ENCODE measurements at regions not wholly inside any gene's neighbourhood (a gene's known extent, or its start where the extent isn't known, plus 50 kb on each side); places are given as distances from the start of the nearest gene placed in this dataset.
"Not testable (repeated sequence)": the region's sequence is repeated elsewhere in the genome, so short reads cannot be mapped to it uniquely, and the experiment has no call there.

DNA sequence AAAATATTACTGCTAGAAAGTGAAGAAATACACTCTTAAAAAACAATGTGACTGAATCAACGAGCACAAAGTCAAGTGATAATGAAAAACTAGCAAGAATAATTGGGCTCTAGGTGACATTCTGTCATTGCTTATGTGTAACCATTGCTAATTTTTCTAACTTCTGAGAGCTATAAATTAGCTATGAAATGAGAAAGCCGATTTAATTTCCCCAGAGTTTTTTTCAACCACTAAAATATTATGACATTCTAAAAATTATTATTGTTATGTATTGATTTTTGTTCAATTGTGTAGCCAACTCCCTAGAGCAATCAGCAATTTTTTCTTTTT, 458.6 kb upstream of the ATXN8OS start:
- no peak for DNase-seq

DNA sequence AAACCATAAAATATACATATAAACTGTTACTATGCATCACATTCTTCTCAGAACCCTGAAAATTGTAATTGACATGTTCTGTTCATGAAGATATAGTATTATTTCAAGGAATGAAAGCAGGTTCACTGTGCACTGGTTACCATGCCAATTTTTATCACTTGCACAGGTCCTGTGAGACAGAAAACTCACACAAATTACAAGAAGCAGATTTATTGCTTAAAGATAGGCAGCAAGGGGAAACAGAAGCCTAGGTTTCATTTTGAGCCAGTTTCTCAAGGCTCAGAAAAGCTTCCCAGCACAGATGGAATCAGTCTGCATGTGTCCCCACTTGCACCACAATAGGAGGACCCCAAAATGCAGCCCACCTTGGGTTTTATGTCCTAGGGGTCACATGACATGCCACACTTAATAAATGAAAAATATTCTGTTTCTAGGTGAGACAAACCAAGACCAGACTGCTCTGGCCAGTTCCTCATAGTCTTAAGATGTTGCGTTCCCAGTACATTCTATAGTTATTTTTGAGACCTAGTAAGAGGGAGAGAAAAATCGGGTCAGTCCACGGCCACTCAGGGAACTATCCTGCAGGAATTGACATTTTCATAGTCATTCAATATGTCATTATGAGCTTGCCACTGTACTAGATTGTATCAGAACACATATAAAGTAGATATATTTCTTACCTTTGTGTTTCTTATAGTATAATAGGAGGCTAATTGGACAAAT, 459.1 kb upstream of the ATXN8OS start:
- no peak for DNase-seq

DNA sequence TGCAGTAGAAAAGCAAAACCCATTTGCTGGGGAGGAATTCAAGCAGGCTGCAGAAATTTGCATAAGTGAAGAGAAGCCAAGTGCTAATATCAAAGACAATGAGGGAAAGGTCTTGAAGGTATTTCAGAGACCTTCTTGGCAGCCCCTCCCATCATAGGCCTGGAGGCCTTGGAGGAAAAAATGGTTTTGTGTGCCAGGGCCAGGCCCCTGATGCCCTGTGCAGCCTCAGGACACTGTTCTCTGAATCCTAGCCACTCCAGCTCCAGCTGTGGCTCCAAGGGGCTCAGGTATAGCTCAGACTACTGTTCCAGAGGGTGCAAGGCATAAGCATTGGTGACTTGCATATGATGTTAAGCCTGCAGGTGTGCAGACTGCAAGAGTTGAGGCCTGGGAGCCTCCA, 463.2 kb upstream of the ATXN8OS start:
- no peak for DNase-seq

DNA sequence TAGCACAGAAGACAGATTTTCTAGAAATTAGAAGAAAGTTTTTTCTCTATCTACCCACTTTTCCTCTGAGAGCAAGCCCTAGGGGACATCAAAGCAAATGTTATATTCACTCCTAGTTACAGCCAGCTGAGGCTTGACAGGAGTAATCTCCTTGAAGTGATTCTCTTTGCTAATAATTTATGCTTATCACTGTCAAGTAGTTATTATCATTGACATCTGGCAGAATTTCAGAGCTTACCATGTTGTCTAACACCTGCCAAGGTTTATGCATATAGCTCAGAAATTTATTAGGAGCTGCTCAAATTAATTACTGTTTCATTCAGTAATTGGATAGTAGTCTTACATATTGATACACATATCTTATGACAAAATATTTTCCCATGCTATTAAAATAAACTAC, 465.9 kb upstream of the ATXN8OS start:
- peak in 2 of 3 experiments; percentile 22 to 82 for DNase-seq

DNA sequence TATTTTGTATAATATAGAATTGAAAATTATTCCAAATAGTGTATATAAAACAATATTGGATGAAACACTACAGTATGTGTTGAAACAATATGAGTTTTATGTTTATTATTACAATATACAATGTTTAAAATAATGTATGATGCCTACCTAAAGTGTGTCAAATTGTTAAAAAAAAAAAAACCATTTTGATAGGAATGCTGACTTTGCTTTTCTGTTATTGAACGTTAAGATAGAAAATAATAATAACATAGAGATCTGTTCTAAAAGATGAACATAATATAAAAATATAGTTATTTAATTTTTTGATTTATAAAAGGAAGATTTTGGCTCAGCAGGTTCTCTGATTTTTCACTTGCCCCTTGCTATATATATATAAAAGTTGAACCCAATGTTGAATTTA, 474.6 kb upstream of the ATXN8OS start:
- no peak for DNase-seq

DNA sequence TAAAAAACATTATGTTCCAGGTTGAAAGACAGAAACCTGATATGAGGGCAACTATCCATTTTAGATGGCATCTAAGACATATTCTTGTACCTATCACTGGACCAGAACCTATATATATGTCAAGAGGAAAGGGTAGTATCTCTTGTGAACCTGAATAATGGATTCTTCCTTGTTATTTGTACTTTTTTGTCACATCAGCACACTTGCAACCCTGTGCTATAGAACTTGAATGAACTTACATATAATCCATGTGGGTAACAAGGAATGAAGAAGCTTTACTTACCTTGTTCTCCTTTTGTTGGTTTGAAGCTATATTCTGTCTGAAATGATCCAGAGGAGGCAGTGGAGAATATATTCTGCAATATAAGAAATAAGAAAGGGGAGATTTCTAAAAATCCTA, 483.7 kb upstream of the ATXN8OS start:
- no peak for DNase-seq

DNA sequence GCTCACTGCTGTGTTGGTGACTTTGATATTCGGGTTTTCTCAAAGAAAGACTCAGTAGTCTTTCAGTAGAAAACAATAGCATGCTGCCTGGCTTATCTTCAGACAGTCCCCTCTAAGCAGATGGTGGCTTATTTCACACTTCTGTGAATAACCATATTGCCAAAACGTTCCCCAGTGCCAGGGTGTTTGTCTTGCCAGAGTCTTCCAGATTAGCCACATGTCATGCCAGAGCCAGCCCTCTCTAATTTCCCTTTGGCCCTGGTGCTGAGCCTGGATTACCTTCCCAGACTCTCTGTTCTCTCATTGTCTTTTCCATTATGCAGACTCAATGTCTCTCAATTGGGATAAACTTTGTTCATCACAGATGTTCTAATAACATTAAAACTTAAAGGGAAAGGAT, 488.0 kb upstream of the ATXN8OS start:
- no peak for DNase-seq

DNA sequence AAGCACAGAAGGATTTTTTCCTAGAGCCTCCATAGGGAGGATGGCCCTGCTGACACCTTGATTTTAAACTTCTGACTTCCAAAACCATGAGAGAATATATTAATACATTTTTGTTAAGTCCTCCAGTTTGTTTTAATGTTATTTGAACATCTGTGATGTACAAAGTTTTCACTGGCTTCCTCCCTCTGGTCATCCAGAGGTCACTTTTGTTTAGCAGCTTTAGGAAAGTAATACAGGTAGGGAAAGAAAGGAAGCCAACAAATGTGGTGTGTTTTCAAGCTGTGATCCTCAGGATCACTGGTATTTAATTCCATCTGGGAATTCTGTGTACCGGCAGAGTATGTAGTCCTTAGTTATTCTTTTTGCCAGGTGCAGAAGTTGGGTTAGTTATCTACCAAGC, 488.8 kb upstream of the ATXN8OS start:
- no peak for DNase-seq

DNA sequence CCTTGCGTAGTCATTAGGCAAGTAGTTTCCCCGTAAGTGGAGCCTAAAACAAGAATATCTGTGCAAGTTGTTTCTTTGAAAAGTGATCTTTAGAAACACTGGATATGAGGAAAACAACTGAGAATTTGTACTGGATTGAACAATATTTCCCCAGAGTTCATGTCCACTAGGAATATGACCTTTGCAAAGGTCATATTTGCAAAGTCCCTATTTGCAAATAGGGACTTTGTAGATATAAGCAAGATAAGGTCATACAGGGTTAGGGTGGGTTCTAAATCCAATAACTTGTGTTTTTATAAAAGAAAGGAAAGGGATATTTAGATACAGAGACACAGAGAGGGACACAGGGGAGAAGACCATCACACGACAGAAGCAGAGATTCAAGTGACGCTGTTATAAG, 489.2 kb upstream of the ATXN8OS start:
- no peak for DNase-seq

DNA sequence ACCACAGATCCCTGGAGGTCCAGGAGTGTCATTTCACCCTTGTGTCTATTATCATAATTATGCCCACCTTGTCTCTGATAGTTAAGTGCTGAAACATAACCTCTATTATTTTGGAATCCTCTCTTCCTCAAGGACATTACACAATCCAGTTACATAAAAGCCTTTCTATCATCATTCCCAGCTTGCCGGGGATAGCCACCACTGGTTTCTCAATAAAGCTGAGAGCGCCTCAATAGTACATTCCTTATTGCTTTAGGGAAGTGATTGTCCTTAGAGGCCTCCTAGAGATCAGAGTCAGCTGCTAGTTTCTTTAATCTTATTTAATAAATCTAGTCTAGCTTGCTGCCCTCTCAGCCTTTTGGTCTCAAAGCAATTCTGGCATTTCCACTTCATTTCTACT, 490.0 kb upstream of the ATXN8OS start:
- peak in 1 of 3 experiments; percentile 21 for DNase-seq

DNA sequence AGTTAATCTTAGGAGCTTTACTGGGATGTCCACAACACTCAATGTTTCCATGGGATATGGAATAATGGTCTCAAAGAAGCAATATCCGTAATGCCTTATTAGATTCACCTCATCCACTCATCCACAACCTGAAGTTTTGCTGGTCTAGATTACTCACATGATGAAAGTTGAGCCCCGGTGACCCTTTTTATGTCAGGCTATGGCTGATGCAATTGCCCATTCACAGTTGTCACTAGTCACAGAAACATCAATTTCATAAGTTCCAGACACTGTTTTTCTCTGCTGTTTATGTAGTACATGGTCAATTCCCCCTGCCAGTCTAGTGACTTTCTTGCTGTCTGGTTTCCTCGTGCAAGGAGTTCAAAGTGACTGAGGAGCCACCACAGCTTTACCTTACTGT, 491.2 kb upstream of the ATXN8OS start:
- no peak for DNase-seq

DNA sequence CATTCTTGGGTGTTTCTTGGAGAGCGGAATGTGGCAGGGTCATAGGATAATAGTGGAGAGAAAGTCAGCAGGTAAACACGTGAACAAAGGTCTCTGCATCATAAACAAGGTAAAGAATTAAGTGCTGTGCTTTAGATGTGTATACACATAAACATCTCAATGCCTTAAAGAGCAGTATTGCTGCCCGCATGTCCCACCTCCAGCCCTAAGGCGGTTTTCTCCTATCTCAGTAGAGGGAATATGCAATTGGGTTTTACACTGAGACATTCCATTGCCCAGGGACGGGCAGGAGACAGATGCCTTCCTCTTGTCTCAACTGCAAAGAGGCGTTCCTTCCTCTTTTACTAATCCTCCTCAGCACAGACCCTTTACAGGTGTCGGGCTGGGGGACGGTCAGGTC, 492.6 kb upstream of the ATXN8OS start:
- DNase-seq = not testable (repeated sequence)

DNA sequence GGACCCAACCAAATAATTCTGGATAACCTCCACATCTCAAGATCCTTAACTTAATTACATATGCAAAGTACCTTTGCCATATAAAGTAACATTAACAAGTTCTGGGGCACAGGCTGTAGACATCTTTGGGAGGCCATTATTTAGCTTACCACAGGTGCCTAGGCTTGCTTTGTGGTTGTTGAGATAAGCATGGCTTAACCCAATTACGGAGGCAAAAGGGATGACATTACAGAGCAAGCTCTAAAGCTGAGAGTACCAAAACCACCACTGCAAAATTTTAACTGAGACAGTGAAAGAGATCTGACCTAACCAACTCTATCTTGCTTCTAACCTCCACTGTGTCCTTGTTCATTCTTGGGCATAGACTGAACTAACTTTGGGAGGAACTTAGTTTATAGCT, 502.9 kb upstream of the ATXN8OS start:
- DNase-seq = no peak

DNA sequence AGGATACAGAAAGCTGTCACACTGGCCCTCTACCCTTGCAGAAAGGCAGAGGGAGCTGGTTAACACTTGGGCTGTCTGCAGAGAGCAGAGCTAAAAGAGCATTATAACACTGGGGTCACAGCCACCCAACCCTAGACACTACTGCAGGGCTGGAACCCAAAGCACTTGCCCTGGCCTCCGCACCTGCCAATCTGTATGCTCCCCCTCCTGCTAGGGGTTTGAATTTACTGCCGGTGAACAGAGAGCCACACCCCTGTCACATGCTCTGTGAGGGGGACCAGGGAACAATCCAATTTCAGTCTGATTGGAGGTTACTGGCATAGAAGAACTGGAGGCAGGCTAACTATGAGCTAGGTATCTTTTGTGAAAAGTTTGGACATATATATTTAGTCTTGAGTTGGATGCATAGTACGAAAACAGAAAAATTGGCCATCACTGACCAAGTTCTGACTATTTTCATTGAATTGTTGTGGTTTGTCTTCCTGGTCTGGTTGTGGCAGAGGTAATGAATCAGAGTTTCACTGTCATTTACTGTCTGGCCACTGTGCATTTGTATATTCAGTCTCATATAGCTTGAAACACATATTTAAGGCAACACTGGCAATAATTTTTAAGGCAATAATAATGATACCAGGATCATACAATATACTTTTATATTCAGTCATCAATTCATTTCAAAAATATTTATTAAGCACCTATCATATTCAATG, 504.3 kb upstream of the ATXN8OS start:
- no peak for DNase-seq

DNA sequence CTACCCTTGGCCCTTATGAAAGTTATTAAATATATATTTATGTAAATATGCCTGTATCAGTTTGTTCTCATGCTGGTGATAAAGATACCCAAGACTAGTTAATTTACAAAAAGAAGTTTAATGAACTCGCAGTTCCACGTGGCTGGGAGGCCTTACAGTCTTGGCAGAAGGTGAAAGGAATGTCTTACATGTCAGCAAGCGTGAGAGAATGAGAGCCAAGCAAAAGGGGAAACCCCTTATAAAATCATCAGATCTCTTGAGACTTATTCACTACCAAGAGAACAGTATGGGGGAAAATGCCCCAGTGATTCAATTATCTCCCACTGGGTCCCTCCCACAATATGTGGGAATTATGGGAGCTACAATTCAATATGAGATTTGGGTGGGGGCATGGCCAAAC, 506.0 kb upstream of the ATXN8OS start:
- DNase-seq = no peak

DNA sequence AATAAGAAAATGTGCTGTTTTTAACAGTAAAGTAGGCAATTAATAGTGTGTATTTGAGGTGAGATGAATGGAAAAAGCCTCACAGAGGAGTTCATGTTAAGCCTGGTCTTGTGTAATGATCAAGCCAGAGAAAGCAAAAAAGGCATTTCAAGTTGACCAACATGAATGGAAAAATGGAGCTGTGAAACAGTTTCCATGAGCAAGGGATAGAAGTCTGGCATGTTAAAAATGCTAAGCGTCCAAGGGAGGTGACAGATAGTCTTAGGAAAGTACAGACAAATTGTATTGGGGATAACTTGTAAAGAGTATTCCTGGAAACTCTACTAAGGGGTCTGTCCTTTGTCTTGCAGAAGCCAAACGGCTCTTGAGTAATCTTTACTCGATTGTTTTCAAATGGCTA, 506.8 kb upstream of the ATXN8OS start:
- DNase-seq = no peak

DNA sequence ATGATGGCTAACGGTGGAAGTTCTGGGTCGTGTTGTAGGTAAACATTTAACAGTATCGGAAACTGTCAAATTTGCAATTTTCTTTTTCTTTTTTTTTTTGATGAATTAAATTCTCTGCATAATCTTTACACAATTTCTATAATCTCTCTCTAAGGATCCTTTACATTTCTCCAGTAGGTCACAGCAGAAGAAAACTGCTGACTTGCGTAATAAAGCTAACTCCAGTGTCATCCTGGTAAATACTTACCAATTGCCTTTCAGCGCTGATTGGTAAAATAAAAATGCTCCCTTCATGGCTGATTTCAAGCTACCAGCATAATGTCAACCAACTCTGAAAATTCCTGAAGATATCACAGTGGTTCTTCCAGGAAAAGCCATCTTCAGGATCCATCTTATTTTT, 510.5 kb upstream of the ATXN8OS start:
- no peak for DNase-seq

DNA sequence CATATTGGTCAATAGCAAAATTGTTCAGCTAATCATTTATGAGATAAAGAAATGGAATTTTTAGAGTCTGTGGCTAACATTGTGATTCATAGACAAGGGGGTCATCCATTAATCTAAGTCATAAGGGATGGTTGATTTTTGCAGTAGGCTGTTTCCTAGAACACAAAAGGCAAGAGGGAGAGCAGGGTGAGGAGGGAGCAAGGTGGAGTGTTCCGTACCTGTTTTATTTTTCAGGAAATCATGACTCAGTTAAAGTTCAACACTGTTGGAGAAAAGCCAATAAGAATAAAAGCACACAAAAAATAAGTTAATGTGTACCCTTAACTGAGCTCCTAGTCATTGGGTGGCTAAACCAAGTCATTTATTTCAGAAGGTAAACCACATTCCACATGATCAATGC, 512.4 kb upstream of the ATXN8OS start:
- DNase-seq = no peak

DNA sequence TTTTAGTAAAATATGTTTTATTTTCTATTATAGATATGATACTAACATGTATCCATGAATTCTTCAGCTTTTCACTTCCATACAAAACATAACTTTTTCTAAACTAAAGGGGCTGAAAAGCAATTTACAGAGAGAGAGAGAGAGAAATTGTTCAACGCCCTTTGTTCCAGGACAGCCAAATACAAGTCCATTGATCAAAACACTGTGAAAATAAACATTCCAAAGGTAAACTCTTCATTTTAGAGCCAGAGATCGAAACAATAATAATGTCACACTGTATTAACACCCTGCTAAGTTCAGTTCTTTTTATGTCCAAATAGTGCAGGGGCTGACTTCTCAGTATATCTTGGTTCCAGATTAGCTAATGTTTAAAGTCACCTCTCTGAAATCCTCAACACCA, 516.2 kb upstream of the ATXN8OS start:
- DNase-seq = no peak

DNA sequence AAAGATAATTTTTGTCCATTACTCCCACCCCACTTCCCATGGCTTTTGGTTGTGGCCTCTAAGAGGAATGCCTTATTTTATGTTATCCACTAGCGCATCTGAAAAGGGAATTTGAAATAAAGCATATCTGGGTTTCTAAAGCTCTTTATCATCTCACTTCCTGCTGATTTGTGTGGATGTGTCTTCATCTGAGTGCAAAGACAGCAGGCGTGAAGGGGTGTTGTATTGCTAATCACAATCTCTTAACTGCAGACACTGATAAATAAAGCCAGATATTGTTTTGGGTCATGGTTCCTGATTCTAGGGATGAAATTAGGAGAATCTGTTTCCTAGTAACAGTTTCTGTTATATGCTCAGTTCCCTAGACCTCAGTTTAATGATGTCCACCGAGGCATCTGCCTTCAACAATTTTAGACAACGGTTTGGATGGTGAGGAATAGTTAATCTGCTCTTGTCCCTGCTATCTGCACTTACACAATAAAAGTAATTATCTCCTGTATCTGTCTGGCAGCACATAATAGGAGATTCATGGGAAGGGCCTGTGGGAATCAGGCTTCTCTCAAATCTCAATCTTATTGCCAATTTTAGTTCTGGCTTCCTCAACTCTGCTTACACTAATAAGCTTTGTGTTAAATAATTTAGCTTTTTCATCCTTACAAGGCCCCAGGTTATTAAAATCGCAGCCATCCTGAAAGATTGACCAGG, 517.9 kb upstream of the ATXN8OS start:
- DNase-seq = no peak

DNA sequence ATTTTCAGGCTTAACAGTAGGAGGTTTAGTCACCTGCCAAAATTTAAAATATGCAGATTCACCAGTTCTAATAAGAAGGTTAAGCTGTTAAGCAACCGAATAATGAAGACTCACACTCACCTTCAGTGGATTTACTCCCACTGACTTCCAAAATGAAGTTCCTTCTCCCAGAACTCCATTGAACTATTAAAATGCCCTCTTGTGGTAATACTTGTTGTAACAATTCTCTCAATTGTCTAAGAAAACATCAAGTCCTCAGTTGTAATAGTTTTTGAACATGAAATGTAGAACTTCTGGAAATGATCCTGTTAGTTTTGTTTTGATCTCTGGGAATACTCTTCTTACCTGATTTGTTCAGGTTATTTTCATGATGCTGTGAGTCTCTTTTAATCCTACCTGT, 522.0 kb upstream of the ATXN8OS start:
- peak in 1 of 3 experiments; percentile 26 for DNase-seq

DNA sequence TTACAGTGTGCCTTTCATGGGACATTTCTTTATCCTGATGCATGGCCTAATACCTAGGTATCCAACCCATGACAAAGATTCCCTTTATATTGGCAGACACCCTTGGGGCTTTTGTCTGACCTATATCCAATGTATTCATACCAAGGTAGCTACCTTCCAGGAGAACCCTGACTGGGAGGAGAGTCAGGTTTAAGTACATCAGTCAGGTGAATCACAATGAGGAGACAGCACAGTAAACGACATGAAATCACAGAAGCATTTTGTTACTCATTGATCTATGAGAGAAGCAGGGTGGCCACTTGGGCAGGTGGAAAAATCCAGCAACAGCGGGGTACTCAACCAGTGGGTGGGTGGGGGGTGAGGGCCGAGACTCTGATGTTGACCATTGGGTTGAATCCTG, 527.4 kb upstream of the ATXN8OS start:
- peak in 1 of 3 experiments; percentile 28 for DNase-seq

DNA sequence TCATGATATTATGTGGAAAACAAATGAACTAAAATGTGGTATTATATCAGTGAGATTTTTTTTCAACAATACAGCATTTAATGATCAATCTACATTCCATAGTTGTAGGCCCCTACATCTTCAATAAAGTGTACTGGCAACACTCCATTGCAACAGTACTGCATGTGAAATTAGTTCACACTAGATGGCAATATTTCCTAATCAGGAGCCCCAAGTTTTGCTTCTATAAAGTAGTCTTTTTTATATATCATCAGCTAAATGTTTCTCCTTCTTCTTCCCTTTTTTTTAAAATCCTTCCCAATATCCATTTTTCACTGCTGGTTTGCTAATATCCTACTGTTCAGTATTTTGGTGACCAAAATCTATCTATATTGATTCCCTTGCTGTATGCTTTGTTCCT, 528.3 kb upstream of the ATXN8OS start:
- peak in 1 of 3 experiments; percentile 67 for DNase-seq

DNA sequence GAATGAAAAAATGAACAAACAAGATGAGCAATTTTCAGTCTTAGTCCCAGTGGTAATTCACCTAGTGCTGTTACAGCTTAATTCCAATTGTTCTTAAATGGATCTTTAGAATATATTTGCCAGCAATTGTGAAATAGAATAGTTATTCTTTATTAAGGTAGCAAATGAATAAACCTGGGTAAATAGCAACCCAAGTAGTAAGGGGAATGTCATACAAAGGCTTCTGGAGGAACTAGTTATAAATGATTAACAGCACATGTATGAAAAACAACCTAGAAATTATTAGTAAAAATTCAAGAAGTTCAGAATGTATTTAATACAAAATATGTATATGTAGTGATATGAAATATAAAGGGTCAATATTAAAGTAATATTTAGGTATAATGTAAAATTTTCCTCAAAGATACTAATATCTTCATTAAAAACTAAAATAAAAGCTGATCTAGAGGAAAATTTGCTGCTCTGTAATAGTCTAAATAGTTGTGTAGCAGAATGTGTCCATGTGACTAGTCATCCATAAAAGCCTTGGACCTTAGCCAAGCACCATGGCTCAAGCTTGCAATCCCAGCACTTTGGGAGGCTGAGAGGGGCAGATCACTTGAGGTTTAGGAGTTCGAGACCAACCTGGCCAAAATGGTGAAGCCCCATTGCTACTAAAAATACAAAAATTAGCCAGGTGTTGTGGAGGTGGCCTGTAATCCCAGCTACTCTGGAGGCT, 535.9 kb upstream of the ATXN8OS start:
- no peak for DNase-seq
